DND-41 (cell line): ENCODE measurements at regions not wholly inside any gene's neighbourhood (a gene's known extent, or its start where the extent isn't known, plus 50 kb on each side); places are given as distances from the start of the nearest gene placed in this dataset.

Experiments
- EZH2 ChIP-seq: IDR thresholded peaks from 3 replicates; pipeline ENCODE4 v1.6.1; 2012; ENCODE audit warnings: borderline replicate concordance, low read depth, mild to moderate bottlenecking, moderate library complexity, low read length, inconsistent platforms; ENCODE audit not compliant: severe bottlenecking
- TF ChIP-seq, protein P1 (sequence below): IDR thresholded peaks from 2 replicates; pipeline ENCODE4 v1.5.1; 2012; ENCODE audit warnings: borderline replicate concordance, low read length, moderate library complexity, mild to moderate bottlenecking; ENCODE audit not compliant: poor library complexity, severe bottlenecking; ENCODE audit errors: extremely low read depth

DNA sequence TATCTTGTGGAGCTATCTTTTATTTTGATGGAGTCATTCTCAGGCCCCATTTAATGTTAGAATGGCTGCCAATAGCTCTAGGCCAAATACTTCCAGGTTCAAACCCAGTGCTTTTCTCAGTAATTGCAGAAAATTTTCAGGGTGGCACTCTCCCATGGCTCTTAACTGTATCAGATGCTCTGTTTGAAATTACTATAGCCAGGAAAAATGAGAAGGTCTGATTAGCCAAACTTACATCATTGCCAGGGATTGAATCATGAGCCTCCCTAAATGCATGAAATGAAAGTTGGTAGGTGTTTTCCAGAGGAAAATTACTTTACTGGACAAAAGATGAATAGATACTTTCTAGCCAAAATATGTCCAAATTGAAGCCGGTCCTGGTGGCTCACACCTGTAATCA lies 404.8 kb downstream of the MAT2B start:
- TF ChIP-seq, protein P1, sequence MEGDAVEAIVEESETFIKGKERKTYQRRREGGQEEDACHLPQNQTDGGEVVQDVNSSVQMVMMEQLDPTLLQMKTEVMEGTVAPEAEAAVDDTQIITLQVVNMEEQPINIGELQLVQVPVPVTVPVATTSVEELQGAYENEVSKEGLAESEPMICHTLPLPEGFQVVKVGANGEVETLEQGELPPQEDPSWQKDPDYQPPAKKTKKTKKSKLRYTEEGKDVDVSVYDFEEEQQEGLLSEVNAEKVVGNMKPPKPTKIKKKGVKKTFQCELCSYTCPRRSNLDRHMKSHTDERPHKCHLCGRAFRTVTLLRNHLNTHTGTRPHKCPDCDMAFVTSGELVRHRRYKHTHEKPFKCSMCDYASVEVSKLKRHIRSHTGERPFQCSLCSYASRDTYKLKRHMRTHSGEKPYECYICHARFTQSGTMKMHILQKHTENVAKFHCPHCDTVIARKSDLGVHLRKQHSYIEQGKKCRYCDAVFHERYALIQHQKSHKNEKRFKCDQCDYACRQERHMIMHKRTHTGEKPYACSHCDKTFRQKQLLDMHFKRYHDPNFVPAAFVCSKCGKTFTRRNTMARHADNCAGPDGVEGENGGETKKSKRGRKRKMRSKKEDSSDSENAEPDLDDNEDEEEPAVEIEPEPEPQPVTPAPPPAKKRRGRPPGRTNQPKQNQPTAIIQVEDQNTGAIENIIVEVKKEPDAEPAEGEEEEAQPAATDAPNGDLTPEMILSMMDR = no peak
- no peak for TF ChIP-seq EZH2
